ENCODE measurements at regions not wholly inside any gene's neighbourhood (a gene's known extent, or its start where the extent isn't known, plus 50 kb on each side); places are given as distances from the start of the nearest gene placed in this dataset.

DNA sequence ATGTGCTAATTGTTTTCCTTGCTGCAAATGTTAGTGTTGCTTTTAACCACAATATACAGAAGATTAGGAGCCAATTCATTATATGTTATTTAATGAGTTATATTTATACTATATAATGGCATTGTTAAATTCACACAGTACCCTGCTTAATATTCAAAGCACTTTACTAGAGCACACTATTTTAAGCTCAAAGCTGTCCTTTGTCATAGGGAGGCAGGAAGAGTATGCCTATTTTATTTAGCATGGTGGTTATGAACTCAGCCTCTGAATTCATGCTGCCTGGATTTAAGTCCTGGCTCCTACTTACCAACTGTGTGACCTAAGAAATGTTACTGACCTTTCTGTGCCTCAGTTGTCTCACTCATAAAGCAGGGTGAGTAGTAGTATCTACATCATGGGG, 80.5 kb downstream of the FASTKD2 start (continued):
- no peak for TF ChIP-seq ZSCAN29 (IDR thresholded peaks at IDR 0.05)
- TF ChIP-seq MTA2 (IDR thresholded peaks at IDR 0.05; ENCODE audit: low read depth) = no peak
- no peak for TF ChIP-seq STAT1 (conservative IDR thresholded peaks at IDR 0.05)
- no peak for TF ChIP-seq IRF4 (IDR thresholded peaks at IDR 0.05; ENCODE audit: low read depth, low read length)

DNA sequence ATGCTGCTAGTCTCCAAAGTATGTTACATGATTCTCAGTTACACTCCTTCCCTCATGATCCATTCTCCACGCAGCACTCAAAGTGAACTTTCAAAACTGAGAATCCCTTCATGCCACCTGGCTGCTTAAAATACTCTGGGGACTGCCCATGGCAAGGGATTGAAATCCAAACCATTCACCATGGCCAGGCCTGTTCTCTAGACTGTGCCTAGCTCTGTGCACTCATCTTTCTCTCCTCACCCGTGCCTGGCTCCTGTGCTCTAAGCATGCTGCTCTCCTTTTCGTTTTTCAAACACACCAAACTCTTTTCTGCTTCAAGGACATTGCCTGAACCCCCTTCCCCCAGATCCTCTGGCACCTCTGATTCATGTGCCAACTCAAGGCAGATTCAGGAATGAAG, 80.9 kb downstream of the FASTKD2 start:
- Histone ChIP-seq H2AFZ (ENCODE audit: control insufficient read depth, low read depth, low read length) (no peak overlapping the region), H3K36me3 (ENCODE audit: control insufficient read depth in 2 of 2, insufficient read depth in 2 of 2, low read length in 1 of 2) (no peaks in the 10 kb centered on the region), H3K9me3 (replicated peaks; ENCODE audit: control insufficient read depth, insufficient read depth, low read length) (no peaks in the 10 kb centered on the region), H3K9ac (ENCODE audit: control insufficient read depth, insufficient read depth, low read length) (no peak overlapping the region), H4K20me1 (ENCODE audit: control insufficient read depth, insufficient read depth) (no peaks in the 10 kb centered on the region), H3K79me2 (ENCODE audit: control insufficient read depth, insufficient read depth, low read length) (no peaks in the 10 kb centered on the region), H3K4me2 (ENCODE audit: control insufficient read depth, insufficient read depth) (no peak overlapping the region), H3K4me3 (no peak overlapping the region), H3K27me3 (replicated peaks in 1 of 2; ENCODE audit: control insufficient read depth in 2 of 2, insufficient read depth in 2 of 2, low read length in 1 of 2) (no peaks in the 10 kb centered on the region), H3K27ac (ENCODE audit: control insufficient read depth, insufficient read depth) (no peak overlapping the region), H3K4me1 (ENCODE audit: control insufficient read depth, insufficient read depth, low read length) (no peaks in the 10 kb centered on the region)
- no peak for ATAC-seq
- in situ Hi-C loops (cut with MboI) (no loop called here), intact Hi-C loops (cut with micrococcal nuclease; ENCODE audit: unreplicated experiment) (no loop called here)
- SMC1A ChIA-PET (ENCODE audit: uncharacterized antibody, unreplicated experiment) = interaction anchor here (1.4 kb wide), 1 partner anchor 13 kb away, joined by 5 read pairs; no protein-coding TSS in a partner anchor
- BruUV-seq (replicated peaks) = no TSS peak
- CTCF ChIA-PET = interaction anchor here (0.5 kb wide), 1 partner anchor 138 kb away, joined by 3 read pairs; no protein-coding TSS in a partner anchor
- WGBS (ENCODE audit: insufficient coverage, insufficient replicate concordance, low lambda C conversion rate, missing lambda C conversion rate) = 32% methylated on average over 3 of the region's 3 CpGs
- POLR2A ChIA-PET = no interaction called here
- no peak for FAIRE-seq
- DNase-seq (ENCODE audit: low read depth, low spot score) = no peak
- RAD21 ChIA-PET (ENCODE audit: unreplicated experiment) = no interaction called here
- TF ChIP-seq CBFB (IDR thresholded peaks at IDR 0.05; ENCODE audit: low read depth) = no peak
- TF ChIP-seq KDM1A (IDR thresholded peaks at IDR 0.05; ENCODE audit: borderline replicate concordance) = no peak
- no peak for TF ChIP-seq CHD4 (IDR thresholded peaks at IDR 0.05)
- no peak for TF ChIP-seq RFX5 (IDR thresholded peaks at IDR 0.05; ENCODE audit: low read depth, low read length)
- TF ChIP-seq, protein P1, sequence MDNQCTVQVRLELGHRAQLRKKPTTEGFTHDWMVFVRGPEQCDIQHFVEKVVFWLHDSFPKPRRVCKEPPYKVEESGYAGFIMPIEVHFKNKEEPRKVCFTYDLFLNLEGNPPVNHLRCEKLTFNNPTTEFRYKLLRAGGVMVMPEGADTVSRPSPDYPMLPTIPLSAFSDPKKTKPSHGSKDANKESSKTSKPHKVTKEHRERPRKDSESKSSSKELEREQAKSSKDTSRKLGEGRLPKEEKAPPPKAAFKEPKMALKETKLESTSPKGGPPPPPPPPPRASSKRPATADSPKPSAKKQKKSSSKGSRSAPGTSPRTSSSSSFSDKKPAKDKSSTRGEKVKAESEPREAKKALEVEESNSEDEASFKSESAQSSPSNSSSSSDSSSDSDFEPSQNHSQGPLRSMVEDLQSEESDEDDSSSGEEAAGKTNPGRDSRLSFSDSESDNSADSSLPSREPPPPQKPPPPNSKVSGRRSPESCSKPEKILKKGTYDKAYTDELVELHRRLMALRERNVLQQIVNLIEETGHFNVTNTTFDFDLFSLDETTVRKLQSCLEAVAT (IDR thresholded peaks at IDR 0.05) = no peak
- no peak for TF ChIP-seq ASH2L (IDR thresholded peaks at IDR 0.05; ENCODE audit: borderline replicate concordance, low read depth)

All from GM12878 (cell line).